RWPE1 (cell line): ENCODE measurements at regions not wholly inside any gene's neighbourhood (a gene's known extent, or its start where the extent isn't known, plus 50 kb on each side); places are given as distances from the start of the nearest gene placed in this dataset.

Source experiments
- CTCF ChIA-PET: fragments of 350-600 bp; sonication (Branson Sonifier 250); formaldehyde crosslinking; extraction: SDS; loops from one replicate; lab custom pipeline; 2021; lab: Yijun Ruan, JAX
- POLR2A ChIA-PET: fragments of 400-600 bp; formaldehyde crosslinking; extraction: SDS; loops from one replicate; lab custom pipeline; 2020; ENCODE audit warnings: antibody characterized with exemption; ENCODE audit not compliant: low non-redundant PET; lab: Yijun Ruan, JAX
- DNase-seq: peaks from one replicate; pipeline ENCODE4 v3.0.0; 2012; ENCODE audit warnings: low spot score
- H3K27ac ChIP-seq: fragments of 450-650 bp; 2 replicates; pipeline ENCODE4 v1.5.1; 2017
- TF ChIP-seq, protein P1 (sequence below): fragments of 450-650 bp; conservative IDR thresholded peaks from 2 replicates; pipeline ENCODE4 v1.5.1; 2017; ENCODE audit warnings: low read depth, mild to moderate bottlenecking

- no peak for DNase-seq
- POLR2A ChIA-PET = no interaction called here
- CTCF ChIA-PET = interaction anchor here (0.6 to 1.3 kb wide), 3 partner anchors 24 to 1314 kb away, joined by 3 to 5 read pairs (median 4); no protein-coding TSS in a partner anchor
- TF ChIP-seq, protein P1, sequence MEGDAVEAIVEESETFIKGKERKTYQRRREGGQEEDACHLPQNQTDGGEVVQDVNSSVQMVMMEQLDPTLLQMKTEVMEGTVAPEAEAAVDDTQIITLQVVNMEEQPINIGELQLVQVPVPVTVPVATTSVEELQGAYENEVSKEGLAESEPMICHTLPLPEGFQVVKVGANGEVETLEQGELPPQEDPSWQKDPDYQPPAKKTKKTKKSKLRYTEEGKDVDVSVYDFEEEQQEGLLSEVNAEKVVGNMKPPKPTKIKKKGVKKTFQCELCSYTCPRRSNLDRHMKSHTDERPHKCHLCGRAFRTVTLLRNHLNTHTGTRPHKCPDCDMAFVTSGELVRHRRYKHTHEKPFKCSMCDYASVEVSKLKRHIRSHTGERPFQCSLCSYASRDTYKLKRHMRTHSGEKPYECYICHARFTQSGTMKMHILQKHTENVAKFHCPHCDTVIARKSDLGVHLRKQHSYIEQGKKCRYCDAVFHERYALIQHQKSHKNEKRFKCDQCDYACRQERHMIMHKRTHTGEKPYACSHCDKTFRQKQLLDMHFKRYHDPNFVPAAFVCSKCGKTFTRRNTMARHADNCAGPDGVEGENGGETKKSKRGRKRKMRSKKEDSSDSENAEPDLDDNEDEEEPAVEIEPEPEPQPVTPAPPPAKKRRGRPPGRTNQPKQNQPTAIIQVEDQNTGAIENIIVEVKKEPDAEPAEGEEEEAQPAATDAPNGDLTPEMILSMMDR = no peak
- H3K27ac ChIP-seq = no peak overlapping the region
Observed at GRCh38 chr3:159757341-159758060, 231.1 kb upstream of the IL12A start.

GRCh38 chr3:159760046-159760445 is 228.6 kb upstream of the IL12A start:
- ChIA-PET POLR2A (no interaction called here), CTCF (no interaction called here)
- no peak for DNase-seq
- TF ChIP-seq, protein P1 = no peak
- no peak overlapping the region for H3K27ac ChIP-seq

DNA sequence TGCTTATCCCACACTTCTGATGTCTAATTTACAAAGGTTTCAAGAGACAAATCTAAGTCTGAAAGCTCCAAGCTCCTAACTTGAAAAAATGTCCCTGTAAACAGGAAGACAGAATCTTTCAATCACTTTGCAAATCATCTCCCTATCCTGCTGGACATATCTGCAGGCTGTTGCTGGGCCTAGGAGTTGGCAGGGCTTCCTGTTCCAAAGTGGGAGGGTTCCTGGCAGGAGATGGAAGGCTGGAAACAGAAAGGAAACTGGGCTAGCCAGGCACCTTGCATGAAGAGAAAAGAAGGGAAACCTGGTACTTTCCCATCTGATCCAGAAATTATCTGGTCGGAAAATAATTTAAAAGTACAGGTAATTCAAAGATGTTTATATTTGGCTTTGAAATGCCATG is 227.3 kb upstream of the IL12A start:
- DNase-seq = no peak
- CTCF ChIA-PET = interaction anchor here (1.0 to 1.9 kb wide), 2 partner anchors 43 to 45 kb away, joined by 3 to 10 read pairs; no protein-coding TSS in a partner anchor
- peak overlapping the region; percentile 98 for H3K27ac ChIP-seq
- POLR2A ChIA-PET = no interaction called here
- TF ChIP-seq, protein P1 = no peak

GRCh38 chr3:159761848-159762635 is 226.6 kb upstream of the IL12A start:
- ChIA-PET CTCF (interaction anchor here (1.0 to 1.9 kb wide), 2 partner anchors 42 to 44 kb away, joined by 3 to 10 read pairs; no protein-coding TSS in a partner anchor), POLR2A (no interaction called here)
- peak; percentile 81 for DNase-seq
- TF ChIP-seq, protein P1 = peak; percentile 19; the same call in 1 of the 2 replicates
- peak overlapping the region; percentile 98 for H3K27ac ChIP-seq

GRCh38 chr3:159763011-159763601 is 225.5 kb upstream of the IL12A start:
- ChIA-PET CTCF (interaction anchor here (0.5 to 1.9 kb wide), 3 partner anchors 24 to 661 kb away, joined by 3 to 10 read pairs (median 3); no protein-coding TSS in a partner anchor), POLR2A (no interaction called here)
- TF ChIP-seq, protein P1 = no peak
- H3K27ac ChIP-seq = peak overlapping the region; percentile 98
- DNase-seq = peak; percentile 81
